GM20000 (cell line): ENCODE measurements at regions not wholly inside any gene's neighbourhood (a gene's known extent, or its start where the extent isn't known, plus 50 kb on each side); places are given as distances from the start of the nearest gene placed in this dataset.

ENCODE experiments used
- DNase-seq: peaks from one replicate; pipeline ENCODE4 v3.0.0; 2012; ENCODE audit warnings: low spot score
- CTCF ChIP-seq: IDR thresholded peaks from 2 replicates; pipeline ENCODE4 v1.5.1; 2012; ENCODE audit warnings: mild to moderate bottlenecking, control low read depth; ENCODE audit errors: extremely low read depth, missing control alignments

- DNase-seq = no peak
- TF ChIP-seq CTCF = no peak
Observed at GRCh38 chr2:51888120-51888519, 856.2 kb upstream of the NRXN1 start.

- no peak for TF ChIP-seq CTCF
- DNase-seq = no peak
Observed at GRCh38 chr2:51881673-51882072, 849.7 kb upstream of the NRXN1 start.

- no peak for DNase-seq
- TF ChIP-seq CTCF = no peak
Observed at GRCh38 chr2:51880153-51880552, 848.2 kb upstream of the NRXN1 start.

- DNase-seq = no peak
Observed at GRCh38 chr2:51866361-51866760, 834.4 kb upstream of the NRXN1 start.

GRCh38 chr2:51859260-51859659, 827.3 kb upstream of the NRXN1 start:
- TF ChIP-seq CTCF = no peak

More at GRCh38 chr2:51866361-51866760, 834.4 kb upstream of the NRXN1 start:
- no peak for TF ChIP-seq CTCF

GRCh38 chr2:51855683-51856082, 823.8 kb upstream of the NRXN1 start:
- no peak for DNase-seq
- TF ChIP-seq CTCF = no peak

More at GRCh38 chr2:51859260-51859659, 827.3 kb upstream of the NRXN1 start:
- DNase-seq = no peak

GRCh38 chr2:51846796-51847195, 814.9 kb upstream of the NRXN1 start:
- DNase-seq = no peak
- no peak for TF ChIP-seq CTCF
